ENCODE measurements at regions not wholly inside any gene's neighbourhood (a gene's known extent, or its start where the extent isn't known, plus 50 kb on each side); places are given as distances from the start of the nearest gene placed in this dataset.

- H3K4me3 ChIP-seq (ENCODE audit: low read length): no peak overlapping the region
- DNase-seq (ENCODE audit: low read depth): no peak
- no peak for TF ChIP-seq CTCF (IDR thresholded peaks at IDR 0.05; ENCODE audit: insufficient read depth, low read depth, low read length, missing control alignments)
Measured at GRCh38 chr4:186015212-186015817, 53.6 kb upstream of the TLR3 start.

GRCh38 chr4:186016796-186017195 is 52.2 kb upstream of the TLR3 start:
- no peak for TF ChIP-seq CTCF (IDR thresholded peaks at IDR 0.05; ENCODE audit: insufficient read depth, low read depth, low read length, missing control alignments)
- H3K4me3 ChIP-seq (ENCODE audit: low read length): no peak overlapping the region
- DNase-seq (ENCODE audit: low read depth): no peak

GRCh38 chr4:186017801-186018200 is 51.2 kb upstream of the TLR3 start:
- no peak overlapping the region for H3K4me3 ChIP-seq (ENCODE audit: low read length)
- no peak for DNase-seq (ENCODE audit: low read depth)
- TF ChIP-seq CTCF (IDR thresholded peaks at IDR 0.05; ENCODE audit: insufficient read depth, low read depth, low read length, missing control alignments): no peak

- H3K4me3 ChIP-seq (ENCODE audit: low read length): no peak overlapping the region
- DNase-seq (ENCODE audit: low read depth): no peak
- TF ChIP-seq CTCF (IDR thresholded peaks at IDR 0.05; ENCODE audit: insufficient read depth, low read depth, low read length, missing control alignments): no peak
Measured at GRCh38 chr4:186018261-186018660, 50.7 kb upstream of the TLR3 start.

- DNase-seq (ENCODE audit: low read depth): no peak
- TF ChIP-seq CTCF (IDR thresholded peaks at IDR 0.05; ENCODE audit: insufficient read depth, low read depth, low read length, missing control alignments): no peak
- H3K4me3 ChIP-seq (ENCODE audit: low read length): no peak overlapping the region
Measured at GRCh38 chr4:186018784-186019183, 50.2 kb upstream of the TLR3 start.
